Colon (tissue), 2 donors: ENCODE measurements at regions not wholly inside any gene's neighbourhood (a gene's known extent, or its start where the extent isn't known, plus 50 kb on each side); places are given as distances from the start of the nearest gene placed in this dataset.

Source experiments
- FAIRE-seq: peaks from 2 replicates; lab custom pipeline; 2012; peaks lifted over from hg19 to GRCh38; lab: Jason Lieb, UNC
- donor health status: control.
- donor health status: control.

GRCh38 chr7:21364801-21365271 lies 63.0 kb upstream of the SP4 start:
- FAIRE-seq: no peak

GRCh38 chr7:21365866-21366624 lies 61.8 kb upstream of the SP4 start:
- no peak for FAIRE-seq

DNA sequence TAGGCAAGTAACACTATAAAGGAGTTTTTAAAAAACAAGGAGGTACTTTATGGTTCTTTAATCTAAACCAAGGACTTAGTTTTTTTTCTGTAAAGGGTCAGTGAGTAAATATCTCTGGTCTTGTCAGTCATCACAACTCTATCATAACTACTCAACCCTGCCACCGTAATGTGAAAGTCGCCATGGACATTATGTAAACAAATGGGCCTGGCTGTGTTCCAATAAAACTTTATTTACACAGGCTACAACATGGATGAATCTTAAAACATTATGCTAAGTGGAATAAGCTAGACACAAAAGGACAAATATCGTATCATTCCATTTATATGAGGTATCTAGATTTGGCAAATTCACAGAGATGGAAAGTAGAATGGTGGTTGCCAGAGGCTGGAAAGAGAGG lies 60.8 kb upstream of the SP4 start:
- no peak for FAIRE-seq

GRCh38 chr7:21367537-21367936 lies 60.3 kb upstream of the SP4 start:
- FAIRE-seq: no peak

DNA sequence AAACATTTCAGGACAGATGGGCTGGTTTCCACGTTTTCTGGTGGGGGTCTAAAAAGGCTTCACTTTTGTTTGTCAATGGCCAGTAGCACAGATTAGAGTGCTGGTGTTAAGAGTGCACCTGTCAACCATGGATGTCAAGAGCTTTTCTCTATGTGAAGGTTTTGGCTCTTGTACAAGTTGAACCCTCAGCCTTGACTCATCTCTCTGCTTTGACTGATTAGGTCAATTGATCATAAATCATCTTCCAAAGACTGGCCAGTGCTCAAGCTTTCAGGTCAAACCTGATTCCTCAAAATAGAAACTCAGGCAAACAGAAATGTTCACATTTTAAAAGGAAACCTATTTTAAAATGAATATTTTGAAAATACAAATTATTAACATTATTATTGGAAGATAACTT lies 59.6 kb upstream of the SP4 start:
- no peak for FAIRE-seq

- no peak for FAIRE-seq
These were observed 57.5 kb upstream of the SP4 start for GRCh38 chr7:21370283-21370982.

- no peak for FAIRE-seq
These were observed 56.5 kb upstream of the SP4 start for GRCh38 chr7:21371360-21371759.

DNA sequence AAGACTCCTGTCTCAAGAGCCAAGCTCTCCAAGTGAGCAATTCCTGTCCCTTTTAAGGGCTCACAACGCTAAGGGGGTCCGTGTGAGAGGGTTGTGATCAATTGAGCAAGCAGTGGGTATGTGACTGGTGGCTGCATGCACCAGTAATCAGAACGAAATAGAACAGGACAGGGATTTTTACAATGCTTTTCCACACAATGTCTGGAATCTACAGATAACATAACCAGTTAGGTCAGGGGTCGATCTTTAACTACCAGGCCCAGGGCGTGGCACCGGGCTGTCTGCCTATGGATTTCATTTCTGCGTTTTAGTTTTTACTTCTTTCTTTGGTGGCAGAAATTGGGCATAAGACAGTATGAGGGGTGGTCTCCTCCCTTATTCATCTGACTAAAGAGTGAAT lies 54.9 kb upstream of the SP4 start:
- no peak for FAIRE-seq

- no peak for FAIRE-seq
These were observed 53.7 kb upstream of the SP4 start for GRCh38 chr7:21374134-21374533.

GRCh38 chr7:21377545-21377944 lies 50.3 kb upstream of the SP4 start:
- no peak for FAIRE-seq
